H1 (cell line): ENCODE measurements at regions not wholly inside any gene's neighbourhood (a gene's known extent, or its start where the extent isn't known, plus 50 kb on each side); places are given as distances from the start of the nearest gene placed in this dataset.

Experiments
- CTCF ChIA-PET: fragments of 300-600 bp; sonication (Branson Sonifier 250); formaldehyde crosslinking; loops from one replicate; lab custom pipeline; 2021; ENCODE audit not compliant: partially characterized antibody; lab: Charles Lee
- POLR2A ChIA-PET: fragments of 300-600 bp; sonication (Branson Sonifier 250); formaldehyde crosslinking; loops from one replicate; lab custom pipeline; 2021; ENCODE audit warnings: inconsistent platforms; ENCODE audit not compliant: partially characterized antibody; lab: Charles Lee
- DNase-seq, 2 experiments: peaks; one replicate each; pipeline versions ENCODE4 v3.0.0 to v3.0.0-alpha.2; 2010 to 2022; ENCODE audit warnings: low spot score in 2 of 2, low read depth in 1 of 2, mixed read lengths in 1 of 2
- FAIRE-seq: peaks from 2 replicates; lab custom pipeline; 2011; peaks lifted over from hg19 to GRCh38; lab: Jason Lieb, UNC
- H2AFZ ChIP-seq: 2 replicates; pipeline ENCODE4 v1.8.1; 2012; ENCODE audit warnings: low read length, inconsistent platforms
- H2AK5ac ChIP-seq: 2 replicates; pipeline ENCODE4 v1.6.1; 2013; ENCODE audit warnings: low read depth, low read length
- H2BK120ac ChIP-seq: replicated peaks from 2 replicates; pipeline ENCODE3; 2013; ENCODE audit warnings: low read depth, low read length, inconsistent platforms
- H2BK12ac ChIP-seq: 2 replicates; pipeline ENCODE4 v1.6.1; 2013; ENCODE audit warnings: low read depth, low read length
- H2BK15ac ChIP-seq: 2 replicates; pipeline ENCODE4 v1.6.1; 2013; ENCODE audit warnings: low read length
- H2BK20ac ChIP-seq: 2 replicates; pipeline ENCODE4 v1.6.1; 2013; ENCODE audit warnings: low read length
- H2BK5ac ChIP-seq: 2 replicates; pipeline ENCODE4 v1.6.1; 2013; ENCODE audit warnings: low read depth, low read length
- H3K14ac ChIP-seq: 2 replicates; pipeline ENCODE4 v1.6.1; 2013; ENCODE audit warnings: inconsistent platforms; ENCODE audit not compliant: insufficient read length
- H3K18ac ChIP-seq: 2 replicates; pipeline ENCODE4 v1.6.1; 2013; ENCODE audit warnings: low read length; ENCODE audit errors: extremely low read depth
- H3K23ac ChIP-seq: 2 replicates; pipeline ENCODE4 v1.6.1; 2013; ENCODE audit warnings: inconsistent platforms; ENCODE audit not compliant: insufficient read length
- H3K23me2 ChIP-seq: 2 replicates; pipeline ENCODE4 v1.6.1; 2013; ENCODE audit warnings: low read depth, low read length
- H3K27ac ChIP-seq: 2 replicates; pipeline ENCODE4 v1.6.1; 2011; ENCODE audit warnings: low read depth, low read length, inconsistent platforms
- H3K27me3 ChIP-seq, 4 experiments: replicated peaks in 1 of 4; 1 replicate in 1 of 4; 2 replicates in 3 of 4; pipeline versions ENCODE4 v1.6.1 to v1.8.1; 2011 to 2013; ENCODE audit warnings: low read length in 3 of 4, mild to moderate bottlenecking in 3 of 4, inconsistent platforms in 2 of 4, mixed read lengths in 2 of 4, moderate library complexity in 1 of 4; ENCODE audit not compliant: control insufficient read depth in 3 of 4, insufficient read depth in 3 of 4; ENCODE audit errors: extremely low read depth in 1 of 4
- H3K36me3 ChIP-seq, 4 experiments: 2 replicates each; pipeline versions ENCODE4 v1.6.1 to v1.8.1; 2011 to 2013; ENCODE audit warnings: mild to moderate bottlenecking in 4 of 4, low read length in 3 of 4, moderate library complexity in 2 of 4, control low read depth in 1 of 4, inconsistent platforms in 1 of 4; ENCODE audit not compliant: insufficient read depth in 4 of 4, control insufficient read depth in 2 of 4
- H3K4ac ChIP-seq: replicated peaks from 2 replicates; pipeline ENCODE3; 2013; ENCODE audit warnings: low read length, low read depth, mixed read lengths, inconsistent platforms; ENCODE audit not compliant: insufficient read length
- H3K4me1 ChIP-seq, 4 experiments: replicated peaks in 1 of 4; 1 replicate in 1 of 4; 2 replicates in 3 of 4; pipeline versions ENCODE4 v1.6.1 to v1.8.1; 2011 to 2013; ENCODE audit warnings: low read length in 3 of 4, inconsistent platforms in 2 of 4, mixed read lengths in 1 of 4; ENCODE audit not compliant: insufficient read depth in 4 of 4, control insufficient read depth in 3 of 4
- H3K4me2 ChIP-seq, 2 experiments: 2 replicates each; pipeline versions ENCODE4 v1.6.1 to v1.8.1; 2011 to 2013; ENCODE audit warnings: low read depth in 2 of 2, low read length in 2 of 2, control low read depth in 1 of 2, inconsistent platforms in 1 of 2, mild to moderate bottlenecking in 1 of 2; ENCODE audit not compliant: insufficient read depth in 1 of 2
- H3K4me3 ChIP-seq, 4 experiments: fragments of 200-600, 300-600 bp in 1 of 4; sonication (generic), shearing (Covaris generic), sonication (Bioruptor Twin) in 1 of 4; 2 replicates each; pipeline versions ENCODE4 v1.5.1 to v1.8.1; 2011 to 2016; ENCODE audit warnings: low read length in 4 of 4, low read depth in 3 of 4, control low read depth in 2 of 4, inconsistent platforms in 2 of 4, mild to moderate bottlenecking in 2 of 4, mixed read lengths in 1 of 4, moderate library complexity in 1 of 4; ENCODE audit not compliant: insufficient read depth in 2 of 4; ENCODE audit errors: extremely low read depth in 1 of 4
- H3K56ac ChIP-seq: replicated peaks from 2 replicates; pipeline ENCODE3; 2013; ENCODE audit warnings: low read depth, mild to moderate bottlenecking, mixed read lengths, low read length, inconsistent platforms; ENCODE audit not compliant: insufficient read length
- H3K79me1 ChIP-seq: 2 replicates; pipeline ENCODE4 v1.6.1; 2013; ENCODE audit warnings: low read depth, low read length, control low read depth
- H3K79me2 ChIP-seq, 2 experiments: 2 replicates each; pipeline versions ENCODE4 v1.6.1 to v1.8.1; 2012 to 2013; ENCODE audit warnings: low read length in 2 of 2, mild to moderate bottlenecking in 2 of 2, inconsistent platforms in 1 of 2; ENCODE audit not compliant: insufficient read depth in 2 of 2, control insufficient read depth in 1 of 2
- H3K9ac ChIP-seq, 4 experiments: replicated peaks in 1 of 4; 1 replicate in 1 of 4; 2 replicates in 3 of 4; pipeline versions ENCODE4 v1.6.1 to v1.8.1; 2011 to 2013; ENCODE audit warnings: low read depth in 3 of 4, low read length in 3 of 4, control low read depth in 2 of 4, mild to moderate bottlenecking in 2 of 4, moderate library complexity in 2 of 4, inconsistent platforms in 1 of 4; ENCODE audit errors: extremely low read depth in 1 of 4
- H3K9me3 ChIP-seq, 2 experiments: 2 replicates each; pipeline versions ENCODE4 v1.6.1 to v1.8.1; 2012 to 2013; ENCODE audit warnings: mild to moderate bottlenecking in 2 of 2, moderate library complexity in 2 of 2, control low read depth in 1 of 2, inconsistent platforms in 1 of 2, low read depth in 1 of 2, low read length in 1 of 2, mixed read lengths in 1 of 2; ENCODE audit not compliant: insufficient read depth in 2 of 2
- H4K20me1 ChIP-seq, 2 experiments: replicated peaks in 1 of 2; 2 replicates each; pipeline versions ENCODE3 to v1.8.1; 2011 to 2013; ENCODE audit warnings: inconsistent platforms in 2 of 2, low read length in 2 of 2, mild to moderate bottlenecking in 1 of 2; ENCODE audit not compliant: insufficient read depth in 2 of 2, control insufficient read depth in 1 of 2
- H4K5ac ChIP-seq: 2 replicates; pipeline ENCODE4 v1.6.1; 2013; ENCODE audit warnings: low read length, low read depth, mixed read lengths, inconsistent platforms; ENCODE audit not compliant: insufficient read length
- H4K8ac ChIP-seq: 2 replicates; pipeline ENCODE4 v1.8.0; 2013; ENCODE audit warnings: mild to moderate bottlenecking, moderate library complexity, low read length, inconsistent platforms; ENCODE audit not compliant: insufficient read depth; ENCODE audit errors: extremely low read depth
- H4K91ac ChIP-seq: replicated peaks from 2 replicates; pipeline ENCODE3; 2013; ENCODE audit warnings: low read length, mixed read lengths, inconsistent platforms; ENCODE audit not compliant: insufficient read length
- CHD1 ChIP-seq: IDR thresholded peaks from 2 replicates; pipeline ENCODE4 v1.6.1; 2012; ENCODE audit warnings: low read depth, low read length, improper control_type of control experiment
- CREB1 ChIP-seq: IDR thresholded peaks from 2 replicates; pipeline ENCODE4 v1.6.1; 2012; ENCODE audit warnings: inconsistent platforms
- FOSL1 ChIP-seq: IDR thresholded peaks from 2 replicates; pipeline ENCODE4 v1.6.1; 2011; ENCODE audit warnings: mild to moderate bottlenecking, low read depth, low read length, moderate library complexity; ENCODE audit not compliant: insufficient read depth
- GABPA ChIP-seq: IDR thresholded peaks from 2 replicates; pipeline ENCODE4 v1.6.1; 2011; ENCODE audit warnings: mild to moderate bottlenecking, low read length, moderate library complexity, borderline replicate concordance; ENCODE audit not compliant: insufficient read depth
- HDAC2 ChIP-seq, 2 experiments: fragments of 300-600 bp in 1 of 2; sonication (generic) in 1 of 2; IDR thresholded peaks; 2 replicates each; pipeline ENCODE4 v1.6.1; 2011 to 2012; ENCODE audit warnings: low read depth in 2 of 2, low read length in 2 of 2, mild to moderate bottlenecking in 2 of 2, moderate library complexity in 2 of 2, borderline replicate concordance in 1 of 2, inconsistent platforms in 1 of 2
- JUN ChIP-seq: IDR thresholded peaks from 2 replicates; pipeline ENCODE4 v1.6.1; 2011; ENCODE audit warnings: low read depth, mild to moderate bottlenecking, improper control_type of control experiment, low read length
- NRF1 ChIP-seq: IDR thresholded peaks from 2 replicates; pipeline ENCODE4 v1.6.1; 2011; ENCODE audit warnings: mild to moderate bottlenecking, low read depth, low read length, improper control_type of control experiment
- POLR2AphosphoS5 ChIP-seq: IDR thresholded peaks from 2 replicates; pipeline ENCODE4 v1.6.1; 2011; ENCODE audit warnings: low read depth, low read length
- RAD21 ChIP-seq, 2 experiments: IDR thresholded peaks in 1 of 2; conservative IDR thresholded peaks in 1 of 2; 2 replicates each; pipeline ENCODE4 v1.6.1; 2011; ENCODE audit warnings: low read depth in 2 of 2, low read length in 2 of 2, improper control_type of control experiment in 1 of 2, inconsistent platforms in 1 of 2, mild to moderate bottlenecking in 1 of 2, moderate library complexity in 1 of 2
- RFX5 ChIP-seq: IDR thresholded peaks from 2 replicates; pipeline ENCODE4 v1.6.1; 2011; ENCODE audit warnings: low read depth, low read length, improper control_type of control experiment, borderline replicate concordance
- SIX5 ChIP-seq: IDR thresholded peaks from 2 replicates; pipeline ENCODE4 v1.6.1; 2011; ENCODE audit warnings: mild to moderate bottlenecking, low read depth, low read length
- SP1 ChIP-seq: IDR thresholded peaks from 2 replicates; pipeline ENCODE4 v1.6.1; 2011; ENCODE audit warnings: low read depth, low read length
- SUZ12 ChIP-seq: fragments of 200-600 bp; sonication (generic); IDR thresholded peaks from 2 replicates; pipeline ENCODE4 v1.6.1; 2012; ENCODE audit warnings: mild to moderate bottlenecking, inconsistent platforms, low read length, moderate library complexity, mixed read lengths
- TEAD4 ChIP-seq: IDR thresholded peaks from 2 replicates; pipeline ENCODE4 v1.6.1; 2012; ENCODE audit warnings: low read depth, low read length, inconsistent platforms, mixed read lengths
- WGBS, 2 experiments: shearing (Covaris generic) in 1 of 2; methylation state at CpG; one replicate each; pipeline versions ENCODE4 v1.1.6 to v1.1.7; 2013 to 2015; ENCODE audit warnings: low lambda C conversion rate in 2 of 2, mixed read lengths in 2 of 2, inconsistent platforms in 1 of 2, low coverage in 1 of 2, missing lambda C conversion rate in 1 of 2; ENCODE audit not compliant: insufficient replicate concordance in 2 of 2, insufficient coverage in 1 of 2, insufficient read length in 1 of 2; ENCODE audit errors: extremely low coverage in 1 of 2, missing lambda C conversion rate in 1 of 2; 5-methylcytosine and 5-hydroxymethylcytosine counted together

DNA sequence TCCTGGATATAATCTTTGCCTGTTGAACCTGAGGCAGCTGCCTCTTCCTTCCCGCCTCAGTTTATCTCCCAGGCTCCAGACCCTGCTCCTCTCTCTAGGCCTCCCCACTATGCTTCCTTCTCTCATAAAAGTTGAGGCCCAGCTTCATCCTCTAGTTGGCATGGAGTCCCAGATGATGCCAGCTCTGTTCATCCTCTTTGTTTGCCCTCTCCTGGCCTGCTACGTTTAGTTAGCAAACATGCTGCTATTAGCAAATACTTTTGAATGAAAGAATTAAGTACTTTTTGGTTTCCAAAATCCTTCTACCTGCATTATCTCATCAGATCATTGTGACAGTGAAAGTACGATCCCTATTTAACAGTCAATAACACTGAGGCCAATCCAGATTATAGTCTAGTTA is 472.5 kb downstream of the COG6 start:
- H3K4ac ChIP-seq = no peak overlapping the region
- H4K20me1 ChIP-seq = peaks cover 0 to 2% of the 10 kb centered on the region in 2 experiments
- no peak overlapping the region for H3K4me3 ChIP-seq
- no peaks in the 10 kb centered on the region for H3K36me3 ChIP-seq
- no peak overlapping the region for H2BK5ac ChIP-seq
- no peak overlapping the region for H3K18ac ChIP-seq
- 84% methylated on average over 3 of the region's 3 CpGs; no CpG with 5 or more reads in 1 of the 2 experiments for WGBS, 2 experiments
- H3K9me3 ChIP-seq = no peaks in the 10 kb centered on the region
- DNase-seq = no peak
- no peak overlapping the region for H3K14ac ChIP-seq
- TF ChIP-seq HDAC2 (IDR thresholded peaks at IDR 0.05; ENCODE audit: borderline replicate concordance in 1 of 2, low read depth in 2 of 2, low read length in 2 of 2) (no peak), SP1 (no peak), GABPA (no peak), NRF1 (no peak), RFX5 (no peak), POLR2AphosphoS5 (no peak), RAD21 (IDR thresholded peaks at IDR 0.05 in 1 of 2, conservative IDR thresholded peaks at IDR 0.05 in 1 of 2; ENCODE audit: low read depth in 2 of 2, low read length in 2 of 2) (no peak), SIX5 (no peak), CHD1 (no peak), CREB1 (no peak), JUN (no peak), FOSL1 (no peak), TEAD4 (no peak), SUZ12 (no peak)
- peaks cover 0 to 2% (median 0%) of the 10 kb centered on the region in 4 experiments; a peak in 1 of 7 replicates for H3K4me1 ChIP-seq
- no peaks in the 10 kb centered on the region for H3K23me2 ChIP-seq
- no peak overlapping the region for H3K4me2 ChIP-seq
- no peaks in the 10 kb centered on the region for H3K79me1 ChIP-seq
- H3K27ac ChIP-seq = no peak overlapping the region
- H3K9ac ChIP-seq = no peak overlapping the region
- no peak overlapping the region for H2BK20ac ChIP-seq
- no peak overlapping the region for H2BK15ac ChIP-seq
- H4K5ac ChIP-seq = no peak overlapping the region
- FAIRE-seq = no peak
- H3K56ac ChIP-seq = no peak overlapping the region
- H3K79me2 ChIP-seq = no peaks in the 10 kb centered on the region
- no peak overlapping the region for H3K23ac ChIP-seq
- ChIA-PET CTCF (interaction anchor here (1.1 to 1.9 kb wide), 3 partner anchors 9 to 14 kb away, joined by 4 to 6 read pairs (median 4); no protein-coding TSS in a partner anchor), POLR2A (no interaction called here)
- H2BK12ac ChIP-seq = no peak overlapping the region
- H2BK120ac ChIP-seq = no peak overlapping the region
- H2AFZ ChIP-seq = no peak overlapping the region
- H2AK5ac ChIP-seq = no peak overlapping the region
- H3K27me3 ChIP-seq = no peaks in the 10 kb centered on the region
- H4K91ac ChIP-seq = no peak overlapping the region
- no peak overlapping the region for H4K8ac ChIP-seq
